OCI-LY3 (cell line): ENCODE measurements at regions not wholly inside any gene's neighbourhood (a gene's known extent, or its start where the extent isn't known, plus 50 kb on each side); places are given as distances from the start of the nearest gene placed in this dataset.

Source experiments
- H2AFZ ChIP-seq: fragments of 200-600, 300-600 bp; shearing (Covaris generic); 2 replicates; pipeline ENCODE4 v1.6.0; 2014; ENCODE audit warnings: antibody characterized with exemption, low read depth, low read length
- H3K27ac ChIP-seq: fragments of 200-600, 300-600 bp; sonication (generic); 2 replicates; pipeline ENCODE4 v1.5.1; 2014; ENCODE audit warnings: mild to moderate bottlenecking, low read length, moderate library complexity, mixed read lengths
- H3K27me3 ChIP-seq: fragments of 200-600, 300-600 bp; sonication (generic); 2 replicates; pipeline ENCODE4 v1.6.1; 2014; ENCODE audit warnings: low read depth, low read length, mixed read lengths
- H3K36me3 ChIP-seq: fragments of 200-600, 300-600 bp; sonication (generic); replicated peaks from 2 replicates; pipeline ENCODE3; 2014; ENCODE audit warnings: low read depth, low read length, mixed read lengths
- H3K4me1 ChIP-seq: fragments of 300-600, 200-600 bp; sonication (generic); 2 replicates; pipeline ENCODE4 v1.6.1; 2014; ENCODE audit warnings: low read length, mixed read lengths
- H3K4me2 ChIP-seq: fragments of 200-600, 300-600 bp; sonication (generic); 2 replicates; pipeline ENCODE4 v1.6.1; 2014; ENCODE audit warnings: low read length, mixed read lengths
- H3K4me3 ChIP-seq: fragments of 300-600, 200-600 bp; sonication (generic); 2 replicates; pipeline ENCODE4 v1.5.1; 2014; ENCODE audit warnings: antibody characterized with exemption, mild to moderate bottlenecking, low read length, moderate library complexity
- H3K79me2 ChIP-seq: fragments of 300-600, 200-600 bp; shearing (Covaris generic); 2 replicates; pipeline ENCODE4 v1.6.1; 2014; ENCODE audit warnings: mild to moderate bottlenecking, low read length, mixed read lengths
- H3K9ac ChIP-seq: fragments of 300-600, 200-600 bp; shearing (Covaris generic); 2 replicates; pipeline ENCODE4 v1.6.0; 2014; ENCODE audit warnings: mild to moderate bottlenecking, low read length, moderate library complexity
- H3K9me3 ChIP-seq: fragments of 200-600, 300-600 bp; shearing (Covaris generic); 2 replicates; pipeline ENCODE4 v1.6.1; 2014; ENCODE audit warnings: low read length, mixed read lengths; ENCODE audit not compliant: insufficient read depth
- H4K20me1 ChIP-seq: fragments of 200-600, 300-600 bp; sonication (generic); 2 replicates; pipeline ENCODE4 v1.6.1; 2016; ENCODE audit warnings: low read length, mixed read lengths; ENCODE audit not compliant: insufficient read depth
- CTCF ChIP-seq: fragments of 200-600, 300-600 bp; sonication (generic); IDR thresholded peaks from 2 replicates; pipeline ENCODE4 v1.5.1; 2014; ENCODE audit warnings: antibody characterized with exemption, low read length, low read depth
- EZH2phosphoT487 ChIP-seq: fragments of 200-600 bp; shearing (Covaris generic); IDR thresholded peaks from 2 replicates; pipeline ENCODE4 v1.6.1; 2018; ENCODE audit warnings: antibody characterized with exemption, mixed run types, low read depth

- H3K36me3 ChIP-seq, result peaks cover 30% of the 10 kb centered on the region
- TF ChIP-seq EZH2phosphoT487 (no peak), CTCF (no peak)
- no peaks in the 10 kb centered on the region for H3K27me3 ChIP-seq
- no peaks in the 10 kb centered on the region for H3K79me2 ChIP-seq
- peak overlapping the region; percentile 64 for H3K9ac ChIP-seq
- peak overlapping the region; percentile 51 for H3K4me3 ChIP-seq
- H4K20me1 ChIP-seq, result no peaks in the 10 kb centered on the region
- peak overlapping the region; percentile 94 for H3K27ac ChIP-seq
- peaks cover 67% of the 10 kb centered on the region for H3K4me1 ChIP-seq
- H3K9me3 ChIP-seq, result peaks cover 13% of the 10 kb centered on the region; the same call in 1 of the 2 replicates
- H2AFZ ChIP-seq, result no peak overlapping the region
- peak overlapping the region; percentile 74 for H3K4me2 ChIP-seq
These were observed 253.2 kb upstream of the CTAGE1 start for GRCh38 chr18:22670914-22671313.

DNA sequence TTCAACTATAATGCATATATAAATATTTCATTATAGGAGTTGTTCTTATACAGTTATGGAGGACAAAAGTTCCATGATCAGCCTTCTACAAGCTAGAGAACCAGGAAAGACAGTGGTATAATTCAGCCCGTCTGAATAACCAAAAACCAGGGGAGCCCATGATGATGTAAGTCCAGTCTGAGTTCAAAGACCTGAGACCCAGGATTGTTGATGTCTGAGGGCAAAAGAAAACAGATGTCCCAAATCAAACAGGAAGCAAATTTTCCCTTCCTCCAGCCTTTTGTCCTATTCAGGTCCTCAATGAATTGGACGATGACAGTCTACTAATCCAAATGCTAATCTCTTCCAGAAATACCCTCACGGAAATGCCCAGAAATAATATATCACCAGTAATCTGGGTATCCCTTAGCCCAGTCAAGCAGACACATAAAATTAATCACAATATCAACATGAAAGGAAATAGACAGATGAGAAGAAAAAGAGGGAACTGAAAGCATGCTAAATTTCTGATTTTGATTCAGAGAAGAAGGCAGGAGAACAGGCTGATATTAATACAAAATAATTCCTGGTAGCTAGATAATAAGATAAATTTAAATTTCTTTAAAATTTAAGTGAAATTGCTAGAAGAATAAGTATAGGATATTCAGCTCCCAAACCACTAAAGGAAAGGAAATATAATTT lies 255.6 kb upstream of the CTAGE1 start:
- Histone ChIP-seq H4K20me1 (no peaks in the 10 kb centered on the region), H3K27ac (peak overlapping the region; percentile 94), H3K9me3 (peaks cover 13% of the 10 kb centered on the region; the same call in 1 of the 2 replicates), H3K9ac (no peak overlapping the region; the same call in 1 of the 2 replicates), H3K4me1 (peaks cover 60% of the 10 kb centered on the region), H3K4me2 (peak overlapping the region; percentile 29), H3K27me3 (no peaks in the 10 kb centered on the region), H3K4me3 (peak overlapping the region; percentile 18; the same call in 1 of the 2 replicates), H3K79me2 (no peaks in the 10 kb centered on the region), H3K36me3 (peaks cover 29% of the 10 kb centered on the region), H2AFZ (no peak overlapping the region)
- TF ChIP-seq CTCF (no peak), EZH2phosphoT487 (no peak)

DNA sequence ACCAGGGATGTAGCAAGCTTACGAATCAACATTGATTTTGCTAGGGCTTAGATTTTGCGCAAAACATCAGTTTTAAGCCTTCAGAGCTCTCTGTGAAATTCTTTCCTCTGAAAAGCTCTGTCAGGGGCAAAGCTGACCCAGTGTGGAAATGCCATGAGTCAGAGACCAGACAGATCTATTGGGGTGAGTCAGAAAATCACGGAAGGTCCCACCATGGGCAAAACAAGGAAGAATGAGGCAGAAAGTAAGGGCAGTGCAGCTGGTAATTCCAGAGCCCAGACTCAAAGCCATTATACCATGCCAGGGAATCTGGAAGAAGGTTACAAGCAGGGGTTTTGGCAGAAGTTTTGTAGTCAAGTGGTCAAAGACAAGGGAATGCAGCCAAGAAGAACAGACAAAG lies 256.6 kb upstream of the CTAGE1 start:
- H3K4me2 ChIP-seq, result peak overlapping the region; percentile 27

More for the DNA sequence above, 256.6 kb upstream of the CTAGE1 start:
- Histone ChIP-seq H3K9me3 (peaks cover 13% of the 10 kb centered on the region; the same call in 1 of the 2 replicates), H4K20me1 (no peaks in the 10 kb centered on the region), H3K27me3 (no peaks in the 10 kb centered on the region), H2AFZ (no peak overlapping the region), H3K9ac (peak overlapping the region; percentile 4; the same call in 1 of the 2 replicates), H3K4me3 (no peak overlapping the region; the same call in 1 of the 2 replicates), H3K4me1 (peaks cover 52% of the 10 kb centered on the region), H3K79me2 (no peaks in the 10 kb centered on the region), H3K36me3 (peaks cover 24% of the 10 kb centered on the region), H3K27ac (peak overlapping the region; percentile 94)
- TF ChIP-seq CTCF (no peak), EZH2phosphoT487 (no peak)
